ENCODE measurements at regions not wholly inside any gene's neighbourhood (a gene's known extent, or its start where the extent isn't known, plus 50 kb on each side); places are given as distances from the start of the nearest gene placed in this dataset.

- TF ChIP-seq MEF2A (IDR thresholded peaks at IDR 0.05; ENCODE audit: borderline replicate concordance, low read depth), result no peak
- no peak for TF ChIP-seq POLR2AphosphoS5 (IDR thresholded peaks at IDR 0.05; ENCODE audit: low read depth, low read length)
- TF ChIP-seq RAD21 (IDR thresholded peaks at IDR 0.05; ENCODE audit: low read length), result no peak
- no peak for TF ChIP-seq CHD2 (IDR thresholded peaks at IDR 0.05; ENCODE audit: low read length, partially characterized antibody)
- no peak for TF ChIP-seq EP300 (IDR thresholded peaks at IDR 0.05; ENCODE audit: borderline replicate concordance in 1 of 2, low read depth in 1 of 2, low read length in 1 of 2)
- no peak for TF ChIP-seq CTCF (IDR thresholded peaks at IDR 0.05)
- TF ChIP-seq TAF1 (IDR thresholded peaks at IDR 0.05; ENCODE audit: borderline replicate concordance, low read depth, low read length), result no peak
Measured at GRCh38 chr2:150178591-150178990, 308.9 kb downstream of the RND3 start.
